HCT116 (cell line): ENCODE measurements at regions not wholly inside any gene's neighbourhood (a gene's known extent, or its start where the extent isn't known, plus 50 kb on each side); places are given as distances from the start of the nearest gene placed in this dataset.

ENCODE experiments used
- ATAC-seq: fragments of 200-7000 bp; cut with Tn5 transposase; 2 replicates; pipeline ENCODE4 v1.9.1; 2020; ENCODE audit warnings: mild to moderate bottlenecking, moderate library complexity
- BruUV-seq: library from RNA; stranded (reverse); fragments of 400-500 nt; replicated peaks from 2 replicates; lab custom pipeline; 2021; lab: Mats Ljungman, UMichigan
- CTCF ChIA-PET: fragments of 300-600 bp; sonication (Branson Sonifier 250); formaldehyde crosslinking; loops from one replicate; lab custom pipeline; 2021; ENCODE audit warnings: antibody characterized with exemption; lab: Charles Lee
- POLR2A ChIA-PET: fragments of 300-600, 350-600 bp; sonication (Branson Sonifier 250); formaldehyde crosslinking; loops from one replicate; lab custom pipeline; 2021; ENCODE audit warnings: antibody characterized with exemption; lab: Charles Lee
- RAD21 ChIA-PET, 2 experiments: fragments of 300-600 bp; sonication (Branson Sonifier 250); formaldehyde crosslinking; loops; one replicate each; lab custom pipeline; 2023; ENCODE audit warnings: low total read pairs in 2 of 2; ENCODE audit not compliant: uncharacterized antibody in 2 of 2, unreplicated experiment in 2 of 2, low non-redundant PET in 1 of 2; lab: Charles Lee
- DNase-seq: peaks from one replicate; pipeline ENCODE4 v3.0.0-alpha.2; 2010; ENCODE audit warnings: low read depth, low spot score
- H2AFZ ChIP-seq: fragments of 200-600 bp; shearing (Covaris generic), sonication (generic); 2 replicates; pipeline ENCODE4 v1.6.1; 2017; ENCODE audit warnings: low read depth, mixed run types, mixed read lengths, antibody characterized with exemption, low read length; ENCODE audit not compliant: poor library complexity, severe bottlenecking
- H3K27ac ChIP-seq: 2 replicates; pipeline ENCODE4 v1.5.1; 2012; ENCODE audit warnings: low read depth, low read length
- H3K27me3 ChIP-seq: fragments of 200-600 bp; sonication (generic); 2 replicates; pipeline ENCODE4 v1.6.1; 2016; ENCODE audit warnings: mixed run types, low read length, mixed read lengths; ENCODE audit not compliant: insufficient read depth
- H3K36me3 ChIP-seq, 2 experiments: fragments of 200-500 bp in 1 of 2; fragments of 200-600 bp in 1 of 2; sonication (Bioruptor generic) in 1 of 2; sonication (generic) in 1 of 2; 2 replicates each; pipeline versions ENCODE4 v1.5.1 to v1.6.1; 2014 to 2016; ENCODE audit warnings: low read length in 2 of 2, inconsistent platforms in 1 of 2, mixed read lengths in 1 of 2, mixed run types in 1 of 2; ENCODE audit not compliant: insufficient read depth in 2 of 2, control insufficient read depth in 1 of 2
- H3K4me1 ChIP-seq, 2 experiments: fragments of 200-600 bp in 1 of 2; sonication (generic) in 1 of 2; 2 replicates each; pipeline versions ENCODE4 v1.5.1 to v1.6.1; 2012 to 2017; ENCODE audit warnings: low read length in 2 of 2, inconsistent platforms in 1 of 2, mild to moderate bottlenecking in 1 of 2, mixed read lengths in 1 of 2, mixed run types in 1 of 2, moderate library complexity in 1 of 2; ENCODE audit not compliant: insufficient read depth in 2 of 2, control insufficient read depth in 1 of 2
- H3K4me2 ChIP-seq: fragments of 200-600 bp; sonication (generic); 2 replicates; pipeline ENCODE4 v1.6.1; 2017; ENCODE audit warnings: mixed run types, low read length, mixed read lengths
- H3K4me3 ChIP-seq, 2 experiments: fragments of 200-600 bp in 1 of 2; sonication (generic) in 1 of 2; replicated peaks in 1 of 2; 2 replicates each; pipeline ENCODE4 v1.5.1; 2011 to 2016; ENCODE audit warnings: low read length in 2 of 2, control low read depth in 1 of 2, low read depth in 1 of 2, mild to moderate bottlenecking in 1 of 2, mixed read lengths in 1 of 2, mixed run types in 1 of 2
- H3K79me2 ChIP-seq: fragments of 200-600 bp; sonication (generic); 2 replicates; pipeline ENCODE4 v1.6.1; 2017; ENCODE audit warnings: mild to moderate bottlenecking, mixed run types, low read length, moderate library complexity, mixed read lengths; ENCODE audit not compliant: insufficient read depth
- H3K9ac ChIP-seq: fragments of 200-600 bp; sonication (generic); 2 replicates; pipeline ENCODE4 v1.6.1; 2016; ENCODE audit warnings: low read length, mixed read lengths
- H3K9me2 ChIP-seq: fragments of 200-600 bp; sonication (generic), shearing (Covaris generic); 2 replicates; pipeline ENCODE4 v1.6.1; 2017; ENCODE audit warnings: mixed run types, mild to moderate bottlenecking, moderate library complexity; ENCODE audit not compliant: insufficient read depth
- H3K9me3 ChIP-seq, 2 experiments: fragments of 200-500 bp in 1 of 2; fragments of 200-600 bp in 1 of 2; sonication (Bioruptor generic) in 1 of 2; sonication (generic) in 1 of 2; 2 replicates each; pipeline ENCODE4 v1.6.1; 2014 to 2017; ENCODE audit warnings: low read length in 2 of 2, mixed read lengths in 2 of 2, inconsistent platforms in 1 of 2, low read depth in 1 of 2, mild to moderate bottlenecking in 1 of 2, mixed run types in 1 of 2, moderate library complexity in 1 of 2; ENCODE audit not compliant: control insufficient read depth in 1 of 2, insufficient read depth in 1 of 2
- H4K20me1 ChIP-seq: fragments of 200-600 bp; sonication (generic), shearing (Covaris generic); 2 replicates; pipeline ENCODE4 v1.6.1; 2017; ENCODE audit warnings: mixed run types, mild to moderate bottlenecking, moderate library complexity; ENCODE audit not compliant: insufficient read depth
- CBX3 ChIP-seq: IDR thresholded peaks from 2 replicates; pipeline ENCODE4 v1.6.1; 2012; ENCODE audit warnings: low read depth
- SIN3A ChIP-seq: IDR thresholded peaks from 2 replicates; pipeline ENCODE4 v1.6.1; 2012; ENCODE audit warnings: low read depth
- intact Hi-C: fragments of 100-400 bp; cut with micrococcal nuclease; formaldehyde crosslinking; loops from 2 replicates; pipeline ENCODE4 v1.10.0; 2022
- TF ChIP-seq, protein P1 (sequence below), 3 experiments: fragments of 200-600 bp in 1 of 3; sonication (generic) in 1 of 3; IDR thresholded peaks in 2 of 3; conservative IDR thresholded peaks in 1 of 3; 2 replicates each; pipeline ENCODE4 v1.5.1; 2012 to 2017; ENCODE audit warnings: low read depth in 2 of 3, low read length in 2 of 3, antibody characterized with exemption in 1 of 3, borderline replicate concordance in 1 of 3, control low read depth in 1 of 3, mild to moderate bottlenecking in 1 of 3, mixed read lengths in 1 of 3, mixed run types in 1 of 3, moderate library complexity in 1 of 3; ENCODE audit not compliant: insufficient read depth in 1 of 3

DNA sequence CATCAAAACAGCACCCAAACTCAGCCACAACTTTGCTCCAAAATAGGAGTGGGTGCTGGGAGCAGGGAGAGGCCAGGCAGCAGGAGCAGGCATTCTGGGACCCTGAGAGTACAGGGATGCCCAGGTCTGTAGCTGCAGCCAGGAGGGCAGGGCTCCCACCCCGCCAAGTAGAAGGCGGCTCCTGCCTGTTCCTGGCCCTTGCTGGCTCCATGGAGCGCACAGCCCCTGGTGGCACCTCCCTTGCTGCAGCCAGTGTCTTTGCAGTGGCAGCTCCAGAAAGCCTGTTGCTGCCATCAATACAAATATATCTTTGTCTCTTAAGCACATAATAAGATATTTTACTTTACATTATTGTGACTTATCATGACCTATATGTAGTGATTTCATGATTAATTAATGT lies 1096.5 kb downstream of the FSCB start:
- Histone ChIP-seq H3K27me3 (no peaks in the 10 kb centered on the region), H3K9ac (no peak overlapping the region), H3K36me3 (no peaks in the 10 kb centered on the region), H3K4me2 (no peak overlapping the region), H2AFZ (no peak overlapping the region), H3K9me2 (no peaks in the 10 kb centered on the region), H3K9me3 (no peaks in the 10 kb centered on the region), H4K20me1 (no peaks in the 10 kb centered on the region), H3K4me1 (no peaks in the 10 kb centered on the region), H3K27ac (no peak overlapping the region), H3K79me2 (no peaks in the 10 kb centered on the region), H3K4me3 (no peak overlapping the region)
- ChIA-PET CTCF (no interaction called here), POLR2A (no interaction called here), RAD21 (no interaction called here)
- intact Hi-C loops: no loop called here
- TF ChIP-seq CBX3: no peak
- ATAC-seq (no peak), DNase-seq (no peak)
- BruUV-seq: no TSS peak

DNA sequence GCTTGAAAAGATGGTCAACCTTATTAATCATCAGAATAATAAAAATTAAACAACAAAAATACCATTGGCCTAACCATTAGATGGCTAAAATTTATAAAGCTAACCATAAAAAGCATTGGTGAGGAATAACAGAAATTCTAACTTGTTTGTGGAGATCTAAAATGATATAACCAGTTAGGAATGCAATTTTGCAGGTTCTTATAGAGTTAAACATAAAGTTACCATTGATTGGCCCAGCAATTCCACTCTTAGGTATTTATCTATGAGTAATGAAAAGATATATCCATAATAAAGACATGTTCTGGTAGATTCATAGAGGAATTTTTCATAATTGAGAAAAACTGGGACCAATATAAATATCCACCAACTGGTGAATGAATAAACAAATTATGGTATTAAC lies 1098.6 kb downstream of the FSCB start:
- no peaks in the 10 kb centered on the region for H3K79me2 ChIP-seq
- DNase-seq (no peak), ATAC-seq (no peak)
- no peaks in the 10 kb centered on the region for H4K20me1 ChIP-seq
- intact Hi-C loops: no loop called here
- H3K9me3 ChIP-seq: no peaks in the 10 kb centered on the region
- TF ChIP-seq SIN3A: no peak
- TF ChIP-seq, protein P1, sequence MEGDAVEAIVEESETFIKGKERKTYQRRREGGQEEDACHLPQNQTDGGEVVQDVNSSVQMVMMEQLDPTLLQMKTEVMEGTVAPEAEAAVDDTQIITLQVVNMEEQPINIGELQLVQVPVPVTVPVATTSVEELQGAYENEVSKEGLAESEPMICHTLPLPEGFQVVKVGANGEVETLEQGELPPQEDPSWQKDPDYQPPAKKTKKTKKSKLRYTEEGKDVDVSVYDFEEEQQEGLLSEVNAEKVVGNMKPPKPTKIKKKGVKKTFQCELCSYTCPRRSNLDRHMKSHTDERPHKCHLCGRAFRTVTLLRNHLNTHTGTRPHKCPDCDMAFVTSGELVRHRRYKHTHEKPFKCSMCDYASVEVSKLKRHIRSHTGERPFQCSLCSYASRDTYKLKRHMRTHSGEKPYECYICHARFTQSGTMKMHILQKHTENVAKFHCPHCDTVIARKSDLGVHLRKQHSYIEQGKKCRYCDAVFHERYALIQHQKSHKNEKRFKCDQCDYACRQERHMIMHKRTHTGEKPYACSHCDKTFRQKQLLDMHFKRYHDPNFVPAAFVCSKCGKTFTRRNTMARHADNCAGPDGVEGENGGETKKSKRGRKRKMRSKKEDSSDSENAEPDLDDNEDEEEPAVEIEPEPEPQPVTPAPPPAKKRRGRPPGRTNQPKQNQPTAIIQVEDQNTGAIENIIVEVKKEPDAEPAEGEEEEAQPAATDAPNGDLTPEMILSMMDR (IDR thresholded peaks at IDR 0.05 in 2 of 3, conservative IDR thresholded peaks at IDR 0.05 in 1 of 3; ENCODE audit: borderline replicate concordance in 1 of 3, insufficient read depth in 1 of 3, low read depth in 2 of 3, low read length in 2 of 3): no peak
- POLR2A ChIA-PET: no interaction called here
- no peak overlapping the region for H3K4me2 ChIP-seq
- H2AFZ ChIP-seq: no peak overlapping the region
- H3K36me3 ChIP-seq: no peaks in the 10 kb centered on the region
- no peaks in the 10 kb centered on the region for H3K9me2 ChIP-seq
- H3K27ac ChIP-seq: no peak overlapping the region
- H3K4me3 ChIP-seq: no peak overlapping the region
- CTCF ChIA-PET: no interaction called here
- H3K27me3 ChIP-seq: no peaks in the 10 kb centered on the region
- BruUV-seq: no TSS peak
- H3K4me1 ChIP-seq: no peaks in the 10 kb centered on the region
- RAD21 ChIA-PET: no interaction called here
- no peak overlapping the region for H3K9ac ChIP-seq
